HG02981 (cell line): ENCODE measurements at regions not wholly inside any gene's neighbourhood (a gene's known extent, or its start where the extent isn't known, plus 50 kb on each side); places are given as distances from the start of the nearest gene placed in this dataset.
"Not testable (repeated sequence)": the region's sequence is repeated elsewhere in the genome, so short reads cannot be mapped to it uniquely, and the experiment has no call there.

Experiments
- ATAC-seq: cut with Tn5 transposase; IDR thresholded peaks from one replicate; pipeline ENCODE4 v1.9.1; 2021; ENCODE audit warnings: mild to moderate bottlenecking, moderate library complexity; ENCODE audit not compliant: unreplicated experiment

DNA sequence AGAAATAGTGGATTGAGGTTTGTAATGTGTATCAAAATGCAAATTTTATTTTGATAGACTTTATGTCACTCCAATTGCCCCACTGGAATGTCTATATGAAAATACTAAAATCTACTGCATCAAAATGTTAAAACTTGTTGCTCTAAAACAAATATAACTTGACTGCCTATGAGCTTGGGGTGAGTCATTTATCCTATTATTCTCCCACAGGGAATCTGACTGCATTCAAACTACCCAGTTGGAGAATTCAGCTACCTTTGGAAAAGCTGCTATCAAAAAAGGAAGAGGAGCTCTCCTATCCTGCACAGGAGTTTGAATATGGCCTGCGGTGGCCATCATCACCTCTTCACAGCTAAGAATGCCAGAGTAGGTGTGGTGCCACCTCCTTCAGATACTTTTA is 173.1 kb downstream of the KLHL28 start:
- no peak for ATAC-seq

DNA sequence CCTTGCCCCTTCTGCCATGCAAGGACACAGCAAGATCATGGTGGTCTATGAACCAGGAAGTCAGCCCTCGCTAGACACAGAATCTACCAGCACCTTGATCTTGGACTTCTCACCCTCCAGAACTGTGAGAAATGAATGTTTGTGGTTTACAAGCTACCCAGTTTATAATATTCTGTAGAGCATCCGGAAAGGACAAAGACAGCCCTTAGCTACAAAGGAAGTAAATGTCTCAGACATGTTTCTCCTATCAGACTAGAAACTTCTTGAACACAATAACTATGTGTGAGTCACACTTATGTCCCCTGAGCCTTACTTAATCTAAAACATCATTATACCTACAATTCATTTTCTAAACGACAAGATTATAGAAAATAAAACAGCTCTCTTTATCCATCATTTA is 176.7 kb downstream of the KLHL28 start:
- no peak for ATAC-seq

GRCh38 chr14:44783901-44784300 is 177.8 kb downstream of the KLHL28 start:
- ATAC-seq: no peak

- ATAC-seq: no peak
Observed at GRCh38 chr14:44782775-44783238, 178.9 kb downstream of the KLHL28 start.

- no peak for ATAC-seq
Observed at GRCh38 chr14:44780989-44781388, 180.8 kb downstream of the KLHL28 start.

DNA sequence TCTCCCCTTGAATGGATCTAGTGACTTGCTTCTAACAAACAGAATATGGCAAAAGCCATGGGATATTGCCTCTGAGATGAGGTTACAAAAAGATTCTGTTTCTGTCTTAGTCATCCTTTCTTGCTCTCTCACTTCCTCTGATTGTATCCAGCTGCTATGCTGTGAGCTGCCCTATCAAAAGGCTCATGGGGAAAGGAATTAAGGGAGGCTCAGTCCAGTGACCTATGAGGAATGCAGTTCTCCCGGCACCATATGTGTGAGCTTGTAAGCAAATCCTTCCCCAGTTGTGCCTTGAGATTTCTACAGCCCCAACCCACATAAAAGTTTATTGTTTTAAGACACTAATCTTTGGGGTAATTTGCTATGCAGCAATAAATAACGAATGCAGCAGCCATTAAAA is 183.1 kb downstream of the KLHL28 start:
- no peak for ATAC-seq

- ATAC-seq: no peak
Observed at GRCh38 chr14:44777584-44777983, 184.2 kb downstream of the KLHL28 start.

DNA sequence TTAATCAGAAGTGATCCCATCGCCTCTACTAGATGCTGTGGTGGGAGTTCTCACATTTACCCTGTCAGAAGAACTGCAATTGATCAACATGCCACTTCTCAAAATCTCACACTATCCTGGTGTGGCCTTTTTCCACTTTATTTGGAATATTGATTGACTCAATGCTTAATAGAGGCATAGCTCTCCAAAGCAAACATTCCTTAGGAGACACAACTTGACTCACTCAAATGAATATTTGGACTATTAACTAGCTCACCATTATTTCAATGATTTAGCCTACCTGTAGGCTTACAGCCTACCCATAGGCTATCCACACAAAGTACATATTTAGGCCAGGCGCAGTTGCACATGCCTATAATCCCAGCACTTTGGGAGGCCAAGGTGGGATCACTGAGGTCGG is 186.5 kb downstream of the KLHL28 start:
- no peak for ATAC-seq

- no peak for ATAC-seq
Observed at GRCh38 chr14:44774396-44774795, 187.4 kb downstream of the KLHL28 start.

DNA sequence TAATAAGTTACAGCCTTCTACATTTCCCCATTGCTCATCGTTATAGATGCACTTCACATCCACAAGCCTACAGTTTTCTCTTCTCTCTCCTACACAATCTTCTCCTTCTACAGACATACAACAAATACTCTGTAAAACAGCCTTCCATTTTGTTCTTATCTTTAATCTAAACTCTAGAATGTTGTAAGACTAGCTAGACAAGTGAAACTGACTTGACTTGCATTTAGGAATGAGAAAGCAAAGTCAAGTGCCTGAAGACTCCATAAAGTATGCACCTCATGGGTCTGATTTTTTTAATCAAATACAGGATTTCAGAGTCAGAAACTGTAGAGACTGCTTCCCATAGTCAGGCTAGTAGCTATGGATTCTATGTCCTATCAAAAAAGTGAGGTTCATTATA is 190.3 kb downstream of the KLHL28 start:
- ATAC-seq: no peak

DNA sequence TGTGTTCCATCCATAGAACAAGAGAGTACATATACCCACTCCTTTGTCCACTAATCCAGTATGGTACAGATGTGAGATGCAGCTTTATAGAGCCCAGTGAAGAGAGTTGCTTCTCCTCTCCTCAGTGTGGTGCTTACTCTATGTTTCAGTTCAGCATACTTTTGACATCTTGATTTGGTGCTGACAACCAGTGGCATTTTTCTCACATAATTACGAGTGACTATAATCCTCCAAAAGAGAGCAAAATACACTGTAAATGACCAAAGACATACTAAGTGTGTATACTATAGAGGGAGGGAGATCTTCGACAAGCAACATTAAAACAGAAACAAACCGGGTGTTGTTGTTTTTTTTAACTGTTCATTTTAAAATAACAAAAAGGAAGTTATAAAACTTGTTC is 191.5 kb downstream of the KLHL28 start:
- ATAC-seq: no peak

DNA sequence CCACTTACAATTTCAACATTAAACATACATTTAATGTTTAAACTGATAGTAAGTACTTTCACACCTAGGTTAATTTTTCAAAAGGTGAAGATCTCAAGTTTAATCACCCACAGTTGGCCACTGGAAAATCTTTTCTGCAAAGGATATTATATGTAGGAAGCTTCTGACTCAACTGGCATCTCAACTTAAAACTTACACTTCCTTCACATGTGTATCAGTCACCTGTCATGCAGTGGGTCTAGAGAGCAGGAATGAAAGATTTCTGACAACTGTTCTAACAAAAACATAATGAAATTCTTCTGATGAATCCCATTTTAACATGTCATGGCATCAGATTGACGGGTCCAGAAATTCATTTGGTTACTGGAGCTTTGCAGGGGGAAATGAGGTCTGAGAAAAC is 192.8 kb downstream of the KLHL28 start:
- no peak for ATAC-seq

GRCh38 chr14:44767646-44768173 is 194.0 kb downstream of the KLHL28 start:
- ATAC-seq: no peak

- no peak for ATAC-seq
Observed at GRCh38 chr14:44766285-44766684, 195.5 kb downstream of the KLHL28 start.

DNA sequence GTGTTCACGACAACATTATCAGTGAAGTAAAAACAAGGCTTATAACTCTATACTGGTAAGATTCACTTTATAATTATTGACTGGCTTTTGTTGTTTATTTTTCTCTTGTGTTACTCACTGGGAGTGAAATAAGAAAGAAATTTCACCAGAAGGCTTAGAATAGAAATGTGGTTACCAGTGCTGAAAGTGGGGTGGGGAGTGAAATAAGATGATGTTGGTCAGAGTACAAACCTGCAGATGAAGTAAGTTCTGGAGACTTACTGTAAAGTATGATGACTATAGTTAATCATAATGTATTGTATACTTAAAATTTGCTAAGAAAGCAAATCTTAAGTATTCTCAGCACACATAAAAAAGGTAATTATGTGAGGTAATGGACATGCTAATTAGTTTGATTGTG is 198.4 kb downstream of the KLHL28 start:
- no peak for ATAC-seq

- no peak for ATAC-seq
Observed at GRCh38 chr14:44759277-44759676, 202.5 kb downstream of the KLHL28 start.

- ATAC-seq: no peak
Observed at GRCh38 chr14:44756554-44756953, 205.2 kb downstream of the KLHL28 start.

GRCh38 chr14:44745371-44745770 is 216.4 kb downstream of the KLHL28 start:
- no peak for ATAC-seq

GRCh38 chr14:44742202-44742601 is 219.5 kb downstream of the KLHL28 start:
- ATAC-seq: no peak

- ATAC-seq: no peak
Observed at GRCh38 chr14:44741431-44741830, 220.3 kb downstream of the KLHL28 start.

GRCh38 chr14:44736326-44736725 is 225.4 kb downstream of the KLHL28 start:
- ATAC-seq: no peak

- ATAC-seq: no peak
Observed at GRCh38 chr14:44732144-44732543, 225.1 kb upstream of the FSCB start.

DNA sequence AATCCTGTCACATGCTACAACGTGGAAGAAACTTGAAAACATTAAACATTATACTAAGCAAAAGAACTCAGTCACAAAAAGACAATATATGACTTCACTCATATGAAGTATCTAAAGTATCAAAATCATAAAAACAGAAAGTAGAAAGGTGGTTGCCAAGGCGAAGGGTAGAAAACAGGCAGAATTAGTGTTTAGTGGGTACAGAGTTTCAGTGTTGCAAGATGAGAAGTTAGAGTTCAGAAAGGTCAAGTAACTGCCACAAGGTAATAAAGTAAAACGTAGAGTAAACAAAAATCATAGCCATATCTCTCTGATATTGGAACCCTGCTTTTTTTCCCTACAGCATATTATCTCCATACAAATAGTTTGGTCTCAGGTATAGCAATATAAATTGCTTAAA is 223.8 kb upstream of the FSCB start:
- no peak for ATAC-seq

GRCh38 chr14:44721395-44721794 is 214.3 kb upstream of the FSCB start:
- not testable (repeated sequence) for ATAC-seq
